ENCODE measurements at regions not wholly inside any gene's neighbourhood (a gene's known extent, or its start where the extent isn't known, plus 50 kb on each side); places are given as distances from the start of the nearest gene placed in this dataset.

DNA sequence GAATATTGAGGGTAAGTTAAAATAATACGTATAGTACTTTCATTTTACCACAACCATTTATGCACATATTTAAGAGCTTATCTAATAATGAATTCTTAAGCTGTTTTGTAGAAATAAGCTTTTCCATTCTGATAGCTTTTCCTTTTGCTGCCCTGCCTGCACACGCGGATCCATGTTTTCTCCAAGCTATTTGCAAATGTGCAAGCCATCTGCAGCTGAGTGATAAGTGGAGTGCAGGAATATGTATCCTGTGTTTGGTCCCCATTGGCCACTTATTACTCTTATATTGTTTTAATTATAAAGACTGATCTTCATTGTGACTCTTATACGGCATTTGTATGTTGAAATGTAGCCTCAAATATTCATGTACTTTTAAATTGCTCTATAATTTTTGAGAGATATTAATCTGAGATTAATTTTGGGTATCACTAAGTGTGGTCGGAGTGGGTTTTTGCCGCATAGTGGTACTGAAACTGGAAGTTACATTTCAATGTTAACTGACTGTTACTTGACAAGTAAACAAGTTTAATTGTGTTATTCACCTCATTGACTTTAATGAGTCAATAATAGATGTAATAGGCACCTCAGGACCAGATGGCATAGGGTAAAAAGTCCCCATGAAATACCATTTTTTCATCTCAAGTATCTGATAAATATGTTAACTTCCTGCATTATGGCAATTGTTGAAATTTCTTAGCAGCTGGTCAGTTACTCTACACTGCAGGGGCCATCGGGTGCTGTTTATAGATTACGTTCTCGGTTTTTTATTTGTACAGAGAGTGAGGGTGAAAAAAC is 1567.4 kb downstream of the EFNB2 start:
- TF ChIP-seq CTCF (IDR thresholded peaks at IDR 0.05) (no peak), POLR2A (IDR thresholded peaks at IDR 0.05) (no peak)
- WGBS, 2 donors: 69 to 76% methylated on average over 9 of the region's 9 CpGs
- DNase-seq (ENCODE audit: low spot score in 2 of 2): no peak
- no peak overlapping the region for H3K4me3 ChIP-seq (ENCODE audit: low read depth, poor library complexity, severe bottlenecking)
- intact Hi-C loops (cut with DNase I; ENCODE audit: low total_unique reads): no loop called here

DNA sequence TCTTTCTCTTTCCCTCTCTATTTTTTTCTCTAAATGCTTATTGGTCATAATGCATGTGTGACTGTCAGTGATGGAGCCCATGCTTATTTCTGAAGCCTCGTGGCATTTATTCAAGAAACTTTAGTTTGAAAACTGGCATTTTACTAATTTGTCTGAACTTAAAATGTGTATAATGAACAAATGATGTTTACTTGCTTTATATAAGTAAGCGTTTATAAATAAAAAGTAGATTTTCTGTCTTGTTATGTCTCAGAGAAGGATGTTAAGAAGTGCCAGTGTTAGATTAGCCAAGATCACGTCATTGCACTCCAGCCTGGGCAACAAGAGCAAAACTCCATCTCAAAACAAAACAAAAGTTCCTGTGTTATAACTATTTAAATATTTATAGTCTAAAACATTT is 1568.1 kb downstream of the EFNB2 start:
- intact Hi-C loops (cut with DNase I; ENCODE audit: low total_unique reads): no loop called here

DNA sequence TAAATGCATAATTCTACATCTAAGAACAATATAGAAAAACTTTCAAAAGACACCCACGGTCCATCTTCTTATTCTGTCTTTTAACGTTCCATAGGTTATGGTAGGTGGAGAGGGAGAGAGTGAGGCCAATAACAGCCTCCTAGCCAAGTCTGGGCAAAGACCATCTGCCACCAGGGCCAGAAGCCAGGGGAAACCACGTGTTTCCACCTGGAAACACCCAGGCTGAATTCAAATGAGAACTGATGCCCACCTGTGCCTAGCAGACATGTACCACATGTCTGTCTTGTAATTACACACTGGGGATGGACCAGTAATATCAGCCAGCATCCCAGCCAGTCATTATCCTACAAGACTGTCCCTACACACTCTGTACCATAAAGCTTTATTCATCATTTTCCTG is 1573.1 kb downstream of the EFNB2 start:
- intact Hi-C loops (cut with DNase I; ENCODE audit: low total_unique reads): no loop called here
- 75 to 79% methylated on average over 3 of the region's 3 CpGs for WGBS, 2 donors
- TF ChIP-seq POLR2A (IDR thresholded peaks at IDR 0.05): no peak
- TF ChIP-seq CTCF (IDR thresholded peaks at IDR 0.05): no peak
- H3K4me3 ChIP-seq (ENCODE audit: low read depth, poor library complexity, severe bottlenecking): no peak overlapping the region
- no peak for DNase-seq (ENCODE audit: low spot score in 2 of 2)

More for the DNA sequence above, 1568.1 kb downstream of the EFNB2 start:
- 44 to 45% methylated on average over 3 of the region's 3 CpGs for WGBS, 2 donors
- no peak overlapping the region for H3K4me3 ChIP-seq (ENCODE audit: low read depth, poor library complexity, severe bottlenecking)
- no peak for TF ChIP-seq POLR2A (IDR thresholded peaks at IDR 0.05)
- TF ChIP-seq CTCF (IDR thresholded peaks at IDR 0.05): no peak
- no peak for DNase-seq (ENCODE audit: low spot score in 2 of 2)

DNA sequence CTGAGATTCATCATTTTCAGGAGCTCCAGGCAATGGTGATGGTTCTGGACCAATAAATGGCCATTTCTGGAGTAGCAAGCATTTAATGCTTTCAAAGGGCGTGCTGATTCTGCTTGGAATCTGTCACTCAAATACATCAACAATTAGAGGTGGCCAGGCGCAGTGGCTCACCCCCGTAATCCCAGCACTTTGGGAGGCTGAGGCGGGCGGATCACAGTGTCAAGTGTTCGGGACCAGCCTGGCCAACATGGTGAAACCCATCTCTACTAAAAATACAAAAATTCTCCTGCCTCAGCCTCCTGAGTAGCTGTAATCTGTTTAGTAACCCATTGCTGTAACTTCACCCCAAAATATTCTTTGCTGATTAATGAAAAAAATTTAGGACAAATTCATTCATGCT is 1574.2 kb downstream of the EFNB2 start:
- intact Hi-C loops (cut with DNase I; ENCODE audit: low total_unique reads): no loop called here
- no peak for DNase-seq (ENCODE audit: low spot score in 2 of 2)
- TF ChIP-seq CTCF (IDR thresholded peaks at IDR 0.05) (no peak), POLR2A (IDR thresholded peaks at IDR 0.05) (no peak)
- WGBS, 2 donors: 90 to 96% methylated on average over 6 of the region's 6 CpGs
- no peak overlapping the region for H3K4me3 ChIP-seq (ENCODE audit: low read depth, poor library complexity, severe bottlenecking)

- no peak for DNase-seq (ENCODE audit: low spot score in 2 of 2)
- no peak overlapping the region for H3K4me3 ChIP-seq (ENCODE audit: low read depth, poor library complexity, severe bottlenecking)
- TF ChIP-seq POLR2A (IDR thresholded peaks at IDR 0.05) (no peak), CTCF (IDR thresholded peaks at IDR 0.05) (no peak)
- intact Hi-C loops (cut with DNase I; ENCODE audit: low total_unique reads): no loop called here
- WGBS, 2 donors: 62 to 70% methylated on average over 2 of the region's 2 CpGs
These were observed 1581.3 kb downstream of the EFNB2 start for GRCh38 chr13:104954210-104954609.

DNA sequence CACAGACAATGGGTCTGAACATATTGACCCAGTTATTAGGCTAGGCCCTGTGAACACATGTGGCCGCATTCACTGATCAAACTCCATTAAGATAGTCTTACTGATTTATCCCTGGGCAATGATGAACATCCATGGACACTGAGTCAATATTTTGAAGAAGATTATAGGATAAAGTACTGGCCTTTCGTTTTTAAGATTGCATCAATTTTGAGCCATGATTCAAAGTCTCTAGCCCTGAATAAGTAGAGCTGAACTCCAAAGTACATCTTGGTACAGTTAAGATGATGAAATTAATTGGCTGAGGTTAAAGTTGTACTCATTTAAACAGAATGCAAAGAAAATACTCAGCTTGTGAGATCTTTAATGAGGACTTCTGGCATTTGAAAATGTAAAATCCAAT is 1581.9 kb downstream of the EFNB2 start:
- no peak for TF ChIP-seq POLR2A (IDR thresholded peaks at IDR 0.05)
- no peak for TF ChIP-seq CTCF (IDR thresholded peaks at IDR 0.05)
- DNase-seq (ENCODE audit: low spot score in 2 of 2): no peak
- WGBS, 2 donors: 68 to 69% methylated on average over 2 of the region's 2 CpGs
- no peak overlapping the region for H3K4me3 ChIP-seq (ENCODE audit: low read depth, poor library complexity, severe bottlenecking)
- intact Hi-C loops (cut with DNase I; ENCODE audit: low total_unique reads): no loop called here

Data from lower leg skin (tissue), 4 donors.